ENCODE measurements at regions not wholly inside any gene's neighbourhood (a gene's known extent, or its start where the extent isn't known, plus 50 kb on each side); places are given as distances from the start of the nearest gene placed in this dataset.

DNA sequence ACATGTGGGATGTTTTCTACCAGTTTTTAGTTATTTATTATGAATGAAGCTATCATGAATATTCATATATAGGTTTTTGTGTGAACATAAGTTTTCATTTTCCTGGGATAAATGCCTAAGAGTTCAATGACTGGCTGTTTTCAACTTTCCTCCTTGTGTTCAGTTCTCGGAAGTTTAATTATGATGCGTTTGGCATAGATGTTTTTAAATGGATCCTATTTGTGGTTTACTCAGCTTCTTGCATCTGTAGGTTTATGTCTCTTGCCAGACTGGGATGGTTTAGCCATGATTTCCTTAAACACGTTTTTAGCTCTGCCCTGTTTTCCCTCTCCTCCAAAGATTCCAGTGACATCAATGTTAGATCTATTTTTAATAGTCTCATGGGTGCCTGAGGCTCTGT is 411.1 kb upstream of the CDH4 start:
- TF ChIP-seq, protein P1, sequence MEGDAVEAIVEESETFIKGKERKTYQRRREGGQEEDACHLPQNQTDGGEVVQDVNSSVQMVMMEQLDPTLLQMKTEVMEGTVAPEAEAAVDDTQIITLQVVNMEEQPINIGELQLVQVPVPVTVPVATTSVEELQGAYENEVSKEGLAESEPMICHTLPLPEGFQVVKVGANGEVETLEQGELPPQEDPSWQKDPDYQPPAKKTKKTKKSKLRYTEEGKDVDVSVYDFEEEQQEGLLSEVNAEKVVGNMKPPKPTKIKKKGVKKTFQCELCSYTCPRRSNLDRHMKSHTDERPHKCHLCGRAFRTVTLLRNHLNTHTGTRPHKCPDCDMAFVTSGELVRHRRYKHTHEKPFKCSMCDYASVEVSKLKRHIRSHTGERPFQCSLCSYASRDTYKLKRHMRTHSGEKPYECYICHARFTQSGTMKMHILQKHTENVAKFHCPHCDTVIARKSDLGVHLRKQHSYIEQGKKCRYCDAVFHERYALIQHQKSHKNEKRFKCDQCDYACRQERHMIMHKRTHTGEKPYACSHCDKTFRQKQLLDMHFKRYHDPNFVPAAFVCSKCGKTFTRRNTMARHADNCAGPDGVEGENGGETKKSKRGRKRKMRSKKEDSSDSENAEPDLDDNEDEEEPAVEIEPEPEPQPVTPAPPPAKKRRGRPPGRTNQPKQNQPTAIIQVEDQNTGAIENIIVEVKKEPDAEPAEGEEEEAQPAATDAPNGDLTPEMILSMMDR (IDR thresholded peaks at IDR 0.05; ENCODE audit: low read depth, low read length) = no peak
- no peak overlapping the region for H3K4me3 ChIP-seq (ENCODE audit: low read depth, low read length)

DNA sequence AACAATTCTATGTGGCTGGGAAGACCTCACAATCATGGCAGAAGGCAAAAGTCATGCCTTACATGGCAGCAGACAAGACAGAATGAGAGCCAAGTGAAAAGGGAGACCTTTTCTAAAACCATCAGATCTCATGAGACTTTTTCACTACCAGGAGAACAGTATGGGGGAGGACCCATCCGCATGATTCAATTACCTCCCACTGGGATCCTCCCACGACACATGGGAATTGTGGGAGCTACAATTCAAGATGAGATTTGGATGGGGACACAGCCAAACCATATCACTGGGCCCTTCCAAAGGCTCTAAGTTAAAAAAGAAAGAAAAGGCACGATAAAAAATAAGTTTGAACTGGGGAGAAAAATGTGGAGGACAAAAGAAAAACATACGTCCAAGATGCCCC is 406.9 kb upstream of the CDH4 start:
- TF ChIP-seq, protein P1 (IDR thresholded peaks at IDR 0.05; ENCODE audit: low read depth, low read length) = no peak
- H3K4me3 ChIP-seq (ENCODE audit: low read depth, low read length) = no peak overlapping the region

GRCh38 chr20:60851826-60852704 is 400.0 kb upstream of the CDH4 start:
- TF ChIP-seq, protein P1 (IDR thresholded peaks at IDR 0.05; ENCODE audit: low read depth, low read length) = no peak
- no peak overlapping the region for H3K4me3 ChIP-seq (ENCODE audit: low read depth, low read length)

DNA sequence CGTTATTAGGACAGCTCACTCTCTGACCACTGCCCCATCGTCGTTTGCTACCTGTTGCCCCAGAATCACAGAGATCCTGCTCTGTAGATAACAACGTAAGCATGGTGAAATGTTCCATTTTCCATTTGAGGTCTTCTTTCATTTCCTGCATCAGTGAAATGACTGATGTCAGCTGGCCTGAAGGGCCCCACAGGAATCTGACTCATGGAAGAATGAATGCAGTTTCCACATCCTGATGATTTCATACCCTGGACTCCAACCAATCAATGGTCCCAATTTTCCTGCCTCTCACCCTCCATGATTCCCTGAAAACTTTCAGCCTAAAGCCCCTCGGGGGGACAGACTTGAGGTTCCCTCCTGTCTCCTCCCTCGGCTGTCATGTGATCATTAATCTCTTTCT is 394.4 kb upstream of the CDH4 start:
- TF ChIP-seq, protein P1 (IDR thresholded peaks at IDR 0.05; ENCODE audit: low read depth, low read length) = no peak
- no peak overlapping the region for H3K4me3 ChIP-seq (ENCODE audit: low read depth, low read length)

DNA sequence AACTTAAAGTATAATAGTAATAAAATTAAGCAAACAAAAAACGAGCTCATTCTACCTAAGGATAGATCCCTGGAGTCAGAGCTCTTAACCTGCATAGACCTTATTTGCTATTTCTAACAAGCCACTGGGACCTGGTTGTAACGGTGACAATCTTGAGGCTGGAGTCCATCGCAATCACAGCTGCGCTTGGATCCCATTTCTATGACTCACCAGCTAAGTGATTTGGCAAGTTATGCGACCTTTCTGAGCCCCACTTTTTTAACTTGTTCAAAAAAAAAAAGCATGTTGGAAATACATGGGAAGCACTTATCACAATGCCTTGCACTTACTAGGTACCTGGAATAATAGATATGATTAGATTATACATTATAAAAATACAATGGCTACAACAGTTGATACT is 389.5 kb upstream of the CDH4 start:
- H3K4me3 ChIP-seq (ENCODE audit: low read depth, low read length) = no peak overlapping the region
- TF ChIP-seq, protein P1 (IDR thresholded peaks at IDR 0.05; ENCODE audit: low read depth, low read length) = no peak

DNA sequence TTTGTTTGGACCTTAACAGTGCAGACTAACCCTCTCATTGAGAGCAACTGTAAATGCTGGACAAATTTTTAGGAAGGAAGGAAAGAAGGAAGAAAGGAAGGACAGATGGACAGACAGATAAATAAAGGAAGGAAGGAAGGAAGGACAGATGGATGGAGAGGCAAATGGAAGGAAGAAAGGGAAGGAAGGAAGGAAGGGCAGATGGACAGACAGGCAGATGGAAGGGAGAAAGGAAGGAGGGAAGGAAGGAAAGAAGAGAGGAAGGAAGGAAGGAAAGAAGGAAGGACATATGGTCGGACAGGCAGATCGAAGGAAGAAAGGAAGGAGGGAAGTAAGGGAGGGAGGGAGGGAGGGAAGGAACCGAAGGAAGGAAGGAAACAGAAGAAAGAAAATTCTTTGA is 388.5 kb upstream of the CDH4 start:
- TF ChIP-seq, protein P1 (IDR thresholded peaks at IDR 0.05; ENCODE audit: low read depth, low read length) = no peak
- H3K4me3 ChIP-seq (ENCODE audit: low read depth, low read length) = no peak overlapping the region

GRCh38 chr20:60867589-60867988 is 384.5 kb upstream of the CDH4 start:
- H3K4me3 ChIP-seq (ENCODE audit: low read depth, low read length) = no peak overlapping the region
- TF ChIP-seq, protein P1 (IDR thresholded peaks at IDR 0.05; ENCODE audit: low read depth, low read length) = no peak
